HG02763 (cell line): ENCODE measurements at regions not wholly inside any gene's neighbourhood (a gene's known extent, or its start where the extent isn't known, plus 50 kb on each side); places are given as distances from the start of the nearest gene placed in this dataset.

Experiments
- ATAC-seq: cut with Tn5 transposase; IDR thresholded peaks from one replicate; pipeline ENCODE4 v1.9.1; 2021; ENCODE audit warnings: mild to moderate bottlenecking, moderate library complexity; ENCODE audit not compliant: unreplicated experiment

GRCh38 chr21:21715266-21715969 is 717.2 kb downstream of the NCAM2 start:
- ATAC-seq, result no peak

- no peak for ATAC-seq
Observed at GRCh38 chr21:21722731-21723130, 724.5 kb downstream of the NCAM2 start.

DNA sequence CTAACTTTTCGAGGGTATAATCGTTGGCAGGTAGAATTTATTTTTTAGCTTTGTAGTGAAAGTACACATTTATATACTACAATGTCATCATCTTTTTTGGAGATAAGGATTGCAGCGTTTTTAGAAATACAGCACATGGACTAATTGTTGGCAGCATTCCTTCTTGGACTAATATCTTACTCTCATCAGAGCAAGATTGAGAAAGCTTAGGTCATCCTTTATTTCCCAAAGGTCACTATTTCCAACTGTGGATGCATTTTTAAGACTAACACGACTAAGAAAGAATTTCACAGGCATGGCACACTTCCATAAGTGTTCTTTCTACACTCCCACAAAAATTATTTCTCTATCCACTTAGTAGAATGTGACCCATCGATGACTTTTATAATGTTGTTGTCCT is 732.3 kb downstream of the NCAM2 start:
- no peak for ATAC-seq

DNA sequence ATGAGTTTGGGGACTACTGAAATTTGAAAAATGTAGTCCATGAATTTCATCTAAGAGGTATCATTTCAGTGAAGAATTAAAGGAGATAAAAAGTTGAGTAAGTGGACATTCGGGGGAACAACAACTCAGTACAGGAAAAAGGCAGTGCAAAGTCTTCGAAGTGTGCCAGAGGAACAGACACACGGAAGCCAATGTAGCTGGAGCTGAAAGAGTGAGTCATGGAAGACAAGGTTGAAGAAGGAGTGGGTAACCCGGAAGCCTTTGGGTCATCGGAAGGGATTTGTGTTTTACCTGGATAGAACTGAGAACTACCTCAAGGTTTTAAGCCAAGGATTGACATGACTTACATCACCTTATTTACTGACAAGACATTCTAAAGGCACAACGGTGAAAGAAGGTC is 733.4 kb downstream of the NCAM2 start:
- no peak for ATAC-seq

DNA sequence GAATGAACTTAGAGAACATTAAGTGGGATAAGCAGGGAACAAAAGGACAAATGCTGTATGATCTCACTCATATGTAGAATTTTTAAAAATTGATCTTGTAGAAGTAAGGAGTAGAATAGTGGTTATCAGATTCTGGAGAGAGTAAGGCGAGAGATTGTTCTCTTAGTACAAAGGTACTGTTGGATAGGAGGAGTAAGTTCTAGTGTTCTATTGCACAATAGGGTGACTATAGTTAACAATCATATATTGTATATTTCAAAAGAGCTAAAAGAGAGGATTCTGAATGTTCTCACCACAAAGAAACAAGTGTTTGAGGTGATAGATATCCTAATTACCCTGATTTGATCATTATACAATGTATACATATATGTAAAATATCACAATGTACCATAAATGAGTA is 735.9 kb downstream of the NCAM2 start:
- ATAC-seq, result no peak

DNA sequence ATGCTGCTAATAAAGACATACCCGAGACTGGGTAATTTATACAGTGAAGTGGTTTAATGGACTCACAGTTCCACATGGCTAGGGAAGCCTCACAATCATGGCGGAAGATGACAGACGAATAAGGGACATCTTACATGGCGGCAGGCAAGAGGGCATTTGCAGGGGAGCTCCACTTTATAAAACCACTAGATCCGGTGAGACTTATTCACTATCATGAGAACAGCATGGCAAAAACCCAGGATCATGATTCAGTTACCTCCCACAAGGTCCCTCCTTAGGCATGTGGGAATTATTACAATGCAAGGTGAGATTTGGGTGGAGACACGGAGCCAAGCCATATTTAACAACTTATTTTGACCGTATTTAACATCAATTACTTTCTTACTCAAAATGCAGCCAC is 739.0 kb downstream of the NCAM2 start:
- ATAC-seq, result no peak

- no peak for ATAC-seq
Observed at GRCh38 chr21:21740207-21740606, 742.0 kb downstream of the NCAM2 start.

GRCh38 chr21:21750124-21750825 is 752.1 kb downstream of the NCAM2 start:
- no peak for ATAC-seq

DNA sequence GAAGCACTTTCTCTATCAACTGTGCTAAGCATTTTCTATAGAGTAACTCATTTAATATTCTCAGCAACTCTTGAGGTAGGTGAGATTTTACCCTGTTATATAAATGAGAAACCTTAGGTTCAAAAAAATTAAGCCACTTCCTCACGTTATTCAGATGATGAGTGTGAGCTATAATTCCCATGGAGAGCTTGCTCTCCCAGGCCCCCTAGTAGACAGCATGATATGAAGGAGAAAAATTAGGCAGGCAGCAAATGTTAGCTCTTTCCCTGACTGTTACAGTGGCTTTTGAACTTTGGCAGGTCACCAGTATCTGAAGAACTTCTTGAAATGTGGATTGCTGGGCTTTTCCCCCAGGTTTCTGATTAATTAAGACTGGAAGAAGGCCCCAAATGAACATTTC is 753.1 kb downstream of the NCAM2 start:
- ATAC-seq, result no peak

- no peak for ATAC-seq
Observed at GRCh38 chr21:21762855-21763254, 764.6 kb downstream of the NCAM2 start.

DNA sequence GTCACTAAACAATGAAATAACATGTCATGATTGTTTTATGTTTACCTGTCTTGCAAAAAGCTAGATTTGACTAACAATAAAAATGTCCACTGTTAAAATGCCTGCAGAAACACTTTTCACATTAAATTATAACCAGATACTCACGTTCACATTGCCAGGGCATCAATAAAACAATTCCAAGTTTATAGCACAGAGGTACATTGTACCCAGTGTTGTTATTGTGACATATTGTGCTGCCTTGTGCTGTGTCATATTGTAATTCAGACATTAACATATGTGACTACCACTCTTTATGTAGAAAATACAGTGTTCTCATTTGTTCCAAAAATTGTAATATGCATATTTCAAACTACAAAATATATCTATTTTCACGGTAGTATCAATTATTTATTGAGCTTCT is 766.1 kb downstream of the NCAM2 start:
- ATAC-seq, result no peak

GRCh38 chr21:21767276-21767675 is 769.1 kb downstream of the NCAM2 start:
- ATAC-seq, result no peak

- ATAC-seq, result no peak
Observed at GRCh38 chr21:21788591-21788990, 790.4 kb downstream of the NCAM2 start.

- no peak for ATAC-seq
Observed at GRCh38 chr21:21801921-21802320, 803.7 kb downstream of the NCAM2 start.

DNA sequence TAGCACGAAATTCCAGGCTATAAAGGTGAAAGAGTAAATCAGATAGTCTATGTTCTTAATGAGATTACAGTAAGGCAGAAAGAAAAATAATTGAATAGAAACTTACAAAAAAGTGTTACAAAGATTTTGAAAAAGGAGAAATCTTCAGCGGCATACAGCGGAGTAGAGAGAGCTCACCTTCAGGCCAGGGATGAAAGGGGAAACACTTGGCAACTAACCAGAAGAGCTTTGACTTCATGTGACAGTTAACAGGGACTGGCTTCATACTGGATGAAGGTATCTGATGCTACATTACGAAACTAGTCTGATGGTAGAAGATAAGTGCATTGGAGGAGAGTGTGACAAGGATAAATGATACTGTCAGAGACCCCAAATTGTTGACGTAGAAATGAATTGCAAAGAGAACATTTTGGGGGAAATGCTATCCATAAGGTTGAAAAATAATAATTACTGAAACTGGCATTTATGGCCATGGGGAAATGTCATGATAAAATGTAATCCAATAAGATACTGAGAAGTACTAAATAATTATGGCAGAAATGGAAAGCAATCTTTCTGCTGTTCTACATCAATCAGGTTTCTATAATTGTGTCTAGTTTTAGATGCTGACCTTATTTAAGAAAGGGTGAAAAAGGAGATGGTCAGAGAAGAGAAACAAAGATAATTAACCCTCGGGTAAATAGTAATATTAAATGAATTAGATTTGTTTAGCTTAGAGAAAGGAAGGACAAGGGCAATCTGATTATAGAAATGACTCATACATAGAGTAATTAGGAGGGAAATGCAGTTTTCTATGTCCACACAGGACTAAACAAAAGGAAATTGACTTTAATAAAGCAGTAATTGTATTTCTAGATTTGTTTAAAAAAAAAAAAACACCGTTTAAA is 808.7 kb downstream of the NCAM2 start:
- no peak for ATAC-seq

DNA sequence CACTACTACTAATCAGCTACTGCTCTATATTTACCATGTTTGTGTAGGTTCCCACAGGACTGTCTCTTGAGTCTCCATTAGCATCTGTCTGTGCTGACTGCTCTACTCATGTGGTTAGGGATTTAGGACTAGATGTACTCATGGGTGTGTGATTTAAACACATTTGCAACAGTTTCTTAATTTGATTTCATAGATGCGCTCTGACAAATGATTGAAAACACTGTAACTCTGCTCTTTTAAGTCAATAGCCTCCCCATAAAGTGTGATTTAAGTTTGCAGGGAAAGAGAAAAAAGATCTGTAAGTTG is 809.3 kb downstream of the NCAM2 start:
- ATAC-seq, result no peak

GRCh38 chr21:21813289-21813688 is 815.1 kb downstream of the NCAM2 start:
- no peak for ATAC-seq

- no peak for ATAC-seq
Observed at GRCh38 chr21:21813934-21814333, 815.7 kb downstream of the NCAM2 start.

DNA sequence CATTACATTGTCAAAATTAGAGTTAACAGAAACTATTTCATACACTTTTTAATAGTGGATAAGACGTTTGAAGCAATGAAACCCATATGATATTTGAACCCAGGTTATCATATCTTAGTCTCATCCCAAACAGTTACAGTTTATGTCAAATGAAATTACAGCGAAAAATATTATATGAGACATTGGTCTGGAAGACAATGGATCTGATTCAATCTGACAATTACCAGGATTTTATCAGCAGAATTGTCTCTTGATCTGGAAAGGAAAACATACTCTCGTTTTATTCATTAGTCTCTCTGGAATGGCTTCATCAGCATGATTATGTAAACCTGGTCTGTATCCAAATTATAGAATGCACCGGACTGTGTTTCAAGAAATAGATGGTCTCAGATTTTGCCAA is 818.6 kb downstream of the NCAM2 start:
- ATAC-seq, result no peak

DNA sequence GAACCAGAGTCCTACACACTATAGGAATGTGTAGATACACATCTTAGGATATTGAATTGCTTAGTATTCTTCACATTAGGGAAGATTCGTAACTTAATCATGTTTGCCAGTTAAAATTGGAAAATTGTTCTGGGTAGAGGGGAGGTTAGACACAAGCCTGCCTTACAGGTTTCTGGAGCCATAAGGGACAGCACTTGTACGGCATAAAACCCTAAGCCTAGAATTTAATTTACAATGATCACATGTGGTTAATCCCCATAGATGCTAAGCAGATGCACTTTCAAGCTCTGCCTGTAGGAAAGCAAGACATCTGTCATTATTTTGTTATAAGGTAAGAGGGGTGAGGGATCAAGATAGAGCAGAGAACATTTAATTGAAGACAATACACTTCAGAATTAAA is 820.7 kb downstream of the NCAM2 start:
- no peak for ATAC-seq

GRCh38 chr21:21828130-21828529 is 829.9 kb downstream of the NCAM2 start:
- ATAC-seq, result no peak

DNA sequence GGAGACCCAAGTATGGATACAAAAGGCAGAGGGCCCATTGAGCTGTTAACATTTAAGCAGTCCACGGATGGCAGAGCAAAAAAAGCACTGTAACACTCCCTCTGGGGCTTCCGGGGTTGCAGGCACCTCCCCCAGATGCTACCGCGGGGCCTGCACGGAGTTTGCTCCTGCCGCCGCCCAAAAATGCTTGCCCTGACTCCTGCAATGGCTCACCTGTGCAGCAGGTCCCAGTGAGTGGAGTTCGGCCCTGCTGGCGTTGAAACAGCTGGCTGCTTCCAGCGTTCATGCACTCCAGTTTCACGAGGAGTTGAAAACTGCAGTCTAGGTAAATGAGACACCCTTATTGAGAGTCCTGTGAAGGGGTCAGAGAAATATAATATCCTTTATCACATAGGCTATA is 832.8 kb downstream of the NCAM2 start:
- ATAC-seq, result no peak
